Glutamatergic neuron (in vitro differentiated cells): ENCODE measurements at regions not wholly inside any gene's neighbourhood (a gene's known extent, or its start where the extent isn't known, plus 50 kb on each side); places are given as distances from the start of the nearest gene placed in this dataset.

Experiments used
- DNase-seq: peaks from one replicate; pipeline ENCODE4 v3.0.0; 2022
- H3K27ac Mint-ChIP-seq: one replicate; pipeline ENCODE4 v1.8.0; 2020; ENCODE audit warnings: mild to moderate bottlenecking, mixed read lengths, inconsistent platforms; ENCODE audit not compliant: unreplicated experiment
- H3K27me3 Mint-ChIP-seq: one replicate; pipeline ENCODE4 v1.8.0; 2020; ENCODE audit warnings: mild to moderate bottlenecking, moderate library complexity, mixed read lengths, inconsistent platforms; ENCODE audit not compliant: unreplicated experiment
- H3K36me3 Mint-ChIP-seq: one replicate; pipeline ENCODE4 v1.8.0; 2020; ENCODE audit warnings: mild to moderate bottlenecking, mixed read lengths, inconsistent platforms; ENCODE audit not compliant: unreplicated experiment
- H3K4me1 Mint-ChIP-seq: one replicate; pipeline ENCODE4 v1.8.0; 2020; ENCODE audit warnings: mild to moderate bottlenecking, low read depth, mixed read lengths, inconsistent platforms; ENCODE audit not compliant: unreplicated experiment
- H3K4me3 Mint-ChIP-seq: one replicate; pipeline ENCODE4 v1.8.0; 2020; ENCODE audit warnings: mild to moderate bottlenecking, mixed read lengths, inconsistent platforms; ENCODE audit not compliant: unreplicated experiment
- H3K9me3 Mint-ChIP-seq: one replicate; pipeline ENCODE4 v1.8.0; 2020; ENCODE audit warnings: mild to moderate bottlenecking, moderate library complexity, mixed read lengths, inconsistent platforms; ENCODE audit not compliant: unreplicated experiment
- TF ChIP-seq, protein P1 (sequence below): fragments of 200-600 bp; sonication (generic); IDR thresholded peaks from one replicate; pipeline ENCODE4 v1.5.0; 2021; ENCODE audit not compliant: partially characterized antibody, unreplicated experiment

- Mint-ChIP-seq H3K27me3 (no peaks in the 10 kb centered on the region), H3K36me3 (peaks cover 5% of the 10 kb centered on the region), H3K4me1 (no peaks in the 10 kb centered on the region), H3K27ac (no peak overlapping the region), H3K9me3 (peaks cover 3% of the 10 kb centered on the region), H3K4me3 (no peak overlapping the region)
- no peak for DNase-seq
- TF ChIP-seq, protein P1, sequence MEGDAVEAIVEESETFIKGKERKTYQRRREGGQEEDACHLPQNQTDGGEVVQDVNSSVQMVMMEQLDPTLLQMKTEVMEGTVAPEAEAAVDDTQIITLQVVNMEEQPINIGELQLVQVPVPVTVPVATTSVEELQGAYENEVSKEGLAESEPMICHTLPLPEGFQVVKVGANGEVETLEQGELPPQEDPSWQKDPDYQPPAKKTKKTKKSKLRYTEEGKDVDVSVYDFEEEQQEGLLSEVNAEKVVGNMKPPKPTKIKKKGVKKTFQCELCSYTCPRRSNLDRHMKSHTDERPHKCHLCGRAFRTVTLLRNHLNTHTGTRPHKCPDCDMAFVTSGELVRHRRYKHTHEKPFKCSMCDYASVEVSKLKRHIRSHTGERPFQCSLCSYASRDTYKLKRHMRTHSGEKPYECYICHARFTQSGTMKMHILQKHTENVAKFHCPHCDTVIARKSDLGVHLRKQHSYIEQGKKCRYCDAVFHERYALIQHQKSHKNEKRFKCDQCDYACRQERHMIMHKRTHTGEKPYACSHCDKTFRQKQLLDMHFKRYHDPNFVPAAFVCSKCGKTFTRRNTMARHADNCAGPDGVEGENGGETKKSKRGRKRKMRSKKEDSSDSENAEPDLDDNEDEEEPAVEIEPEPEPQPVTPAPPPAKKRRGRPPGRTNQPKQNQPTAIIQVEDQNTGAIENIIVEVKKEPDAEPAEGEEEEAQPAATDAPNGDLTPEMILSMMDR: no peak
These were observed 185.9 kb upstream of the S1PR3 start for GRCh38 chr9:88805217-88805943.

- H3K27me3 Mint-ChIP-seq: no peaks in the 10 kb centered on the region
These were observed 183.8 kb upstream of the S1PR3 start for GRCh38 chr9:88807426-88807825.

GRCh38 chr9:88808019-88808656 lies 183.1 kb upstream of the S1PR3 start:
- Mint-ChIP-seq H3K4me1 (no peaks in the 10 kb centered on the region), H3K9me3 (peaks cover 1% of the 10 kb centered on the region), H3K4me3 (no peak overlapping the region), H3K27ac (no peak overlapping the region), H3K27me3 (no peaks in the 10 kb centered on the region), H3K36me3 (peaks cover 5% of the 10 kb centered on the region)
- DNase-seq: no peak
- TF ChIP-seq, protein P1: no peak

More at GRCh38 chr9:88807426-88807825, 183.8 kb upstream of the S1PR3 start:
- Mint-ChIP-seq H3K9me3 (peaks cover 3% of the 10 kb centered on the region), H3K36me3 (peaks cover 5% of the 10 kb centered on the region), H3K4me1 (no peaks in the 10 kb centered on the region), H3K27ac (no peak overlapping the region), H3K4me3 (no peak overlapping the region)
- TF ChIP-seq, protein P1: no peak
- DNase-seq: no peak

DNA sequence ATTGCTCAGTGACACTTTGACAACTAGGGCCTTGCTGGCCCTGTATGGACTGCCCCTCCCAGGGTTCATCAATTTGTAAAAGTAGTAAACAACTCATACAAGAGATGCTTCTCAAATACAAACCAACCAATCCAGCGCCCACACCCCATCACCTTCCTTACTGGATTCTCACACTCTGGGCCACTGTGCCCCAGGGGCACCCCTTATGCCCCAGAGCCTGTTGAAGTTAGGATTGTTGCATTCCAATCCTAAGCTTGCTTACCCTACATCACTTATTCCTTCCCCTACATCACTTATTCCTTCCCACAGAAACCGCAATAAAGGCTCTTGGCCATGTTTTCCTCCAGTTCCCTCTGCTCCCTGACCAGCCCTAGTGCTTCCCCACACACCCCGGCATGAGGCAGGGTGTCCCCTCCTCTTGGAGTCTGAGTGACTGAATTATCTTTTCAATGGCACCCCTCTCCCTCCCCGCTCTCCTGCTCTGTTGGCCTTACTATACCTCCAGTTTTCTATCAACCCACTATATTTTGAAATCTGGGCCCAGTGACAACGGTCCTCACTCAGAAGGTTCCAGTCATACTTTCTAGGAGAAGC lies 182.4 kb upstream of the S1PR3 start:
- TF ChIP-seq, protein P1: no peak
- Mint-ChIP-seq H3K36me3 (peaks cover 5% of the 10 kb centered on the region), H3K4me3 (no peak overlapping the region), H3K27ac (no peak overlapping the region), H3K9me3 (no peaks in the 10 kb centered on the region), H3K27me3 (no peaks in the 10 kb centered on the region), H3K4me1 (no peaks in the 10 kb centered on the region)
- DNase-seq: no peak
